Right lobe of liver (tissue), 4 donors: ENCODE measurements at regions not wholly inside any gene's neighbourhood (a gene's known extent, or its start where the extent isn't known, plus 50 kb on each side); places are given as distances from the start of the nearest gene placed in this dataset.
"Not testable (repeated sequence)": the region's sequence is repeated elsewhere in the genome, so short reads cannot be mapped to it uniquely, and the experiment has no call there.

Experiments
- CTCF ChIP-seq, 4 donors: fragments of 200-600 bp in 3 of 4; fragments of 450-650 bp in 1 of 4; IDR thresholded peaks; one replicate each; pipeline versions ENCODE4 v1.5.1 to v1.8.0; 2016 to 2022; ENCODE audit warnings: antibody characterized with exemption in 4 of 4, mild to moderate bottlenecking in 2 of 4
- POLR2A ChIP-seq: fragments of 450-650 bp; IDR thresholded peaks from one replicate; pipeline ENCODE4 v1.6.1; 2017; ENCODE audit warnings: antibody characterized with exemption, mild to moderate bottlenecking
- donor health status: DM: no; HTN: no; CAD: no.
- donor health status: DM: no; HTN: no; CAD: no.
- donor health status: DM: no; HTN: yes; CAD: no.

GRCh38 chr14:105629091-105629885 lies 102.9 kb downstream of the TMEM121 start:
- not testable (repeated sequence) for TF ChIP-seq CTCF (IDR thresholded peaks at IDR 0.05); POLR2A
